Smooth muscle cell (in vitro differentiated cells): ENCODE measurements at regions not wholly inside any gene's neighbourhood (a gene's known extent, or its start where the extent isn't known, plus 50 kb on each side); places are given as distances from the start of the nearest gene placed in this dataset.

Experiments
- DNase-seq: peaks from one replicate; lab custom pipeline; 2025; ENCODE audit not compliant: unreplicated experiment; lab: John Stamatoyannopoulos, UW
- H2AFZ ChIP-seq: fragments of 200-600 bp; sonication (generic); 2 replicates; pipeline ENCODE4 v1.6.0; 2016; ENCODE audit warnings: antibody characterized with exemption, low read depth, mild to moderate bottlenecking
- H3F3A ChIP-seq: fragments of 200-600 bp; sonication (generic); 2 replicates; pipeline ENCODE4 v1.6.0; 2017; ENCODE audit warnings: antibody characterized with exemption, low read depth
- H3K27ac ChIP-seq: fragments of 200-600 bp; sonication (generic); 2 replicates; pipeline ENCODE4 v1.5.1; 2016; ENCODE audit warnings: low read depth, mild to moderate bottlenecking
- H3K27me3 ChIP-seq: fragments of 200-600 bp; sonication (generic); 2 replicates; pipeline ENCODE4 v1.6.1; 2016; ENCODE audit warnings: low read depth, mild to moderate bottlenecking
- H3K36me3 ChIP-seq: fragments of 200-600 bp; sonication (generic); 2 replicates; pipeline ENCODE4 v1.5.1; 2016; ENCODE audit warnings: low read depth
- H3K4me1 ChIP-seq: fragments of 200-600 bp; sonication (generic); 2 replicates; pipeline ENCODE4 v1.5.1; 2016; ENCODE audit warnings: low read depth
- H3K4me2 ChIP-seq: fragments of 200-600 bp; sonication (generic); 2 replicates; pipeline ENCODE4 v1.6.0; 2016; ENCODE audit warnings: mild to moderate bottlenecking
- H3K4me3 ChIP-seq: fragments of 200-600 bp; sonication (generic); 2 replicates; pipeline ENCODE4 v1.5.1; 2016; ENCODE audit warnings: mild to moderate bottlenecking
- H3K79me2 ChIP-seq: fragments of 200-600 bp; sonication (generic); 2 replicates; pipeline ENCODE4 v1.6.0; 2016; ENCODE audit warnings: low read depth, mild to moderate bottlenecking
- H3K9ac ChIP-seq: fragments of 200-600 bp; sonication (generic); 2 replicates; pipeline ENCODE4 v1.6.0; 2016; ENCODE audit warnings: low read depth
- H3K9me3 ChIP-seq: fragments of 200-600 bp; sonication (generic); replicated peaks from 2 replicates; pipeline ENCODE4 v1.5.1; 2016; ENCODE audit warnings: low read depth
- H4K20me1 ChIP-seq: fragments of 200-600 bp; sonication (generic); 2 replicates; pipeline ENCODE4 v1.6.0; 2016; ENCODE audit warnings: low read depth
- WGBS: methylation state at CpG from one replicate; pipeline ENCODE4 v1.1.7; 2016; ENCODE audit warnings: low lambda C conversion rate; 5-methylcytosine and 5-hydroxymethylcytosine counted together
- TF ChIP-seq, protein P1 (sequence below): fragments of 200-600 bp; sonication (generic); IDR thresholded peaks from 2 replicates; pipeline ENCODE4 v1.5.1; 2017; ENCODE audit warnings: borderline replicate concordance, mild to moderate bottlenecking, antibody characterized with exemption; ENCODE audit not compliant: insufficient read depth, poor library complexity, severe bottlenecking

DNA sequence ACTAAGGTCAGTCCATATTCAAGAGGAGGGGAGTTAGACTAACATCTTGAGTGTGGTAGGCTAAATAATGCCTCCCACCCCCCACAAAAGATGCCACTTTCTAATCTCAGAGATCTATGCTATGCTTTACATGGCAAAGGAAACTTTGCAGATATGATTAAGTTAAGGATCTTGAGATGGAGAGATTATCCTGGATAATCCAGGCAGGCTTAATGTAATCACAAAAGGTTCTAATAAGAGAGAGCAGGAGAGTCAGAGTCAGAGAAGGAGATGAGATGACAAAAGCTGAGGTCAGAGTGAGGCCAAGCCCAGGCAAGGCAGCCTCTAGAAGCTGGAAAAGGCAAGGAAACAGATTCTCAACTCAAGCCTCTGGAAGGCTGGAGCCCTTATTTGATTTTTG lies 1011.6 kb downstream of the PCDH9 start:
- H3K4me1 ChIP-seq = peaks cover 19% of the 10 kb centered on the region
- no peaks in the 10 kb centered on the region for H3K79me2 ChIP-seq
- no peaks in the 10 kb centered on the region for H4K20me1 ChIP-seq
- H2AFZ ChIP-seq = no peak overlapping the region
- no peaks in the 10 kb centered on the region for H3K9me3 ChIP-seq
- no peak overlapping the region for H3K4me2 ChIP-seq
- H3F3A ChIP-seq = no peaks in the 10 kb centered on the region
- no peak overlapping the region for H3K4me3 ChIP-seq
- no peaks in the 10 kb centered on the region for H3K36me3 ChIP-seq
- DNase-seq = no peak
- TF ChIP-seq, protein P1, sequence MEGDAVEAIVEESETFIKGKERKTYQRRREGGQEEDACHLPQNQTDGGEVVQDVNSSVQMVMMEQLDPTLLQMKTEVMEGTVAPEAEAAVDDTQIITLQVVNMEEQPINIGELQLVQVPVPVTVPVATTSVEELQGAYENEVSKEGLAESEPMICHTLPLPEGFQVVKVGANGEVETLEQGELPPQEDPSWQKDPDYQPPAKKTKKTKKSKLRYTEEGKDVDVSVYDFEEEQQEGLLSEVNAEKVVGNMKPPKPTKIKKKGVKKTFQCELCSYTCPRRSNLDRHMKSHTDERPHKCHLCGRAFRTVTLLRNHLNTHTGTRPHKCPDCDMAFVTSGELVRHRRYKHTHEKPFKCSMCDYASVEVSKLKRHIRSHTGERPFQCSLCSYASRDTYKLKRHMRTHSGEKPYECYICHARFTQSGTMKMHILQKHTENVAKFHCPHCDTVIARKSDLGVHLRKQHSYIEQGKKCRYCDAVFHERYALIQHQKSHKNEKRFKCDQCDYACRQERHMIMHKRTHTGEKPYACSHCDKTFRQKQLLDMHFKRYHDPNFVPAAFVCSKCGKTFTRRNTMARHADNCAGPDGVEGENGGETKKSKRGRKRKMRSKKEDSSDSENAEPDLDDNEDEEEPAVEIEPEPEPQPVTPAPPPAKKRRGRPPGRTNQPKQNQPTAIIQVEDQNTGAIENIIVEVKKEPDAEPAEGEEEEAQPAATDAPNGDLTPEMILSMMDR = no peak
- H3K27ac ChIP-seq = no peak overlapping the region
- H3K27me3 ChIP-seq = no peaks in the 10 kb centered on the region
- no peak overlapping the region for H3K9ac ChIP-seq

DNA sequence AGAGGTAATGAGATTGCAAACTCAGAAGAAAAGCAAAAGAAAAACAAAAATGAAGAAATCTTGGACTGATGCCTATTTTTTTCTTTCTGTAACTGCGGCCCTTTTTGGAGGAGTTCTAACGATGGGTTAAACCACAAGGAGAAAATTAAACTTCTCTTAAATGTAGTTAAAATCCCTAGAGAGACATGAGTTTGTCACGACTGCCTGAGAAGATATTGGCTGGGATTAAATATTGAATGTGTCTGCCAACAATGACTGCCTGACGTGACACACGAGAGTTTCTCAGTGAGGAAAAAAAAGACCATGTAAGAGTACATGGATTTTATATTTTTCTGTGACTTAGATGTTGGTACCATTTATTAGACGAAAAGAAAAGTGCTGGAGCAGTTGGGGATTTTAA lies 1013.4 kb downstream of the PCDH9 start:
- Histone ChIP-seq H3K9ac (no peak overlapping the region), H3K9me3 (no peaks in the 10 kb centered on the region), H3K79me2 (no peaks in the 10 kb centered on the region), H3K36me3 (no peaks in the 10 kb centered on the region), H3K4me3 (no peak overlapping the region), H4K20me1 (no peaks in the 10 kb centered on the region), H3K27me3 (no peaks in the 10 kb centered on the region), H3K4me1 (peaks cover 15% of the 10 kb centered on the region), H3F3A (peaks cover 2% of the 10 kb centered on the region), H2AFZ (peak overlapping the region; percentile 16), H3K4me2 (no peak overlapping the region), H3K27ac (no peak overlapping the region)
- WGBS = 64% methylated on average over 6 of the region's 6 CpGs
- no peak for DNase-seq
- TF ChIP-seq, protein P1 = no peak

DNA sequence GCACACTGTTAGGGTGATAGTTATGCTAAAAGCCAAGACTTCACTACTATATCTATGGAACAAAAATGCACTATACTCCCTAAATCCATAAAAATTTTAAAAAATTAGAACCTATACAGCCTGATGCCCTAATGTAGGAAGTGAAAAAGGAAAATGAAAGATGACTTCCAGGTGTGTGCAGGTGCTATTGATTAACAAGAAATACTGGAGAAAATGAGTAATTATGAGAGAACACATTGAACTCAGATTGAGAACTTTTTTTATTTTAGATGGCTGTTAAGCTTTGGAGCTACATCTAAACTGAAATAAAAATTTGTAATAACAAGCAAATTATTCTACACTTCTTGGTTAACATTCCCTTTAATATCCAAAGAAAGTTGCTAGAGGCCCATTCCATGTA lies 1015.7 kb downstream of the PCDH9 start:
- peaks cover 17% of the 10 kb centered on the region for H3K4me1 ChIP-seq
- no peak overlapping the region for H3K27ac ChIP-seq
- no peak for DNase-seq
- H3K9me3 ChIP-seq = no peaks in the 10 kb centered on the region
- no peaks in the 10 kb centered on the region for H3K27me3 ChIP-seq
- no peaks in the 10 kb centered on the region for H3K79me2 ChIP-seq
- peaks cover 15% of the 10 kb centered on the region for H3F3A ChIP-seq
- no peak overlapping the region for H3K4me2 ChIP-seq
- no peaks in the 10 kb centered on the region for H4K20me1 ChIP-seq
- no peak overlapping the region for H3K4me3 ChIP-seq
- H3K36me3 ChIP-seq = no peaks in the 10 kb centered on the region
- H3K9ac ChIP-seq = no peak overlapping the region
- H2AFZ ChIP-seq = no peak overlapping the region
- TF ChIP-seq, protein P1 = no peak

DNA sequence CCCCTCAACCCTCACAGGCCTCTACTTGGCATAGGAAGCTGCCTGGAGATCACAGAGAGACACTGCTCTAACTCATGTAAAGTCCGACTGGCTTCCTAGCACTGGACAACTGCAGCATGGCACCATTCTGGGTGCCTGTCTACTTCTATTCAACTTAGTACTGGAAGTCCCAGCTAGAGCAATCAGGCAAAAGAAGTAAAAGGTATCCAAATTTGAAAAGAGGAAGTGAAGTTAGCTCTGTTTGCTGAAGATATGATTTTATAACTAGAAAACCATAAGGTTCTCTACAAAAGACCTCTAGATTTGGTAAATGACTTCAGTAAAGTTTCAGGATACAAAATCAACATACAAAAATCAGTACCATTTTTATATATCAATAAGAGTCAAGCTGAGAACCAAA lies 1017.6 kb downstream of the PCDH9 start:
- H4K20me1 ChIP-seq = no peaks in the 10 kb centered on the region
- no peaks in the 10 kb centered on the region for H3K79me2 ChIP-seq
- H3K27me3 ChIP-seq = no peaks in the 10 kb centered on the region
- peaks cover 10% of the 10 kb centered on the region for H3K4me1 ChIP-seq
- no peak for DNase-seq
- no peak overlapping the region for H3K4me3 ChIP-seq
- peaks cover 15% of the 10 kb centered on the region for H3F3A ChIP-seq
- H2AFZ ChIP-seq = no peak overlapping the region
- TF ChIP-seq, protein P1 = no peak
- H3K36me3 ChIP-seq = no peaks in the 10 kb centered on the region
- no peaks in the 10 kb centered on the region for H3K9me3 ChIP-seq
- H3K27ac ChIP-seq = no peak overlapping the region
- H3K4me2 ChIP-seq = no peak overlapping the region
- no peak overlapping the region for H3K9ac ChIP-seq
- 96% methylated on average over 1 of the region's 1 CpG for WGBS
